GM23338 (cell line): ENCODE measurements at regions not wholly inside any gene's neighbourhood (a gene's known extent, or its start where the extent isn't known, plus 50 kb on each side); places are given as distances from the start of the nearest gene placed in this dataset.

Source experiments
- ATAC-seq: fragments of 200-7000 bp; cut with Tn5 transposase; 3 replicates; pipeline ENCODE4 v1.9.1; 2020
- DNase-seq: peaks from one replicate; pipeline ENCODE4 v3.0.0-alpha.2; 2015; ENCODE audit warnings: low spot score
- H2AFZ ChIP-seq: fragments of 200-600 bp; sonication (generic); 2 replicates; pipeline ENCODE4 v1.8.0; 2016; ENCODE audit warnings: antibody characterized with exemption, mild to moderate bottlenecking, moderate library complexity
- H3F3A ChIP-seq: fragments of 200-600 bp; sonication (generic); replicated peaks from 2 replicates; pipeline ENCODE4 v1.8.0; 2017; ENCODE audit warnings: antibody characterized with exemption, mixed run types, low read depth
- H3K27ac ChIP-seq: fragments of 200-600 bp; sonication (generic); 2 replicates; pipeline ENCODE4 v1.6.1; 2016; ENCODE audit warnings: low read depth
- H3K27me3 ChIP-seq: fragments of 200-600 bp; sonication (generic); 2 replicates; pipeline ENCODE4 v1.8.0; 2016; ENCODE audit warnings: mild to moderate bottlenecking, mixed run types, moderate library complexity; ENCODE audit not compliant: insufficient read depth
- H3K36me3 ChIP-seq: fragments of 200-600 bp; sonication (generic); 2 replicates; pipeline ENCODE4 v1.8.0; 2016; ENCODE audit warnings: mild to moderate bottlenecking; ENCODE audit not compliant: insufficient read depth
- H3K4me1 ChIP-seq: fragments of 200-600 bp; sonication (generic); 2 replicates; pipeline ENCODE4 v1.8.0; 2016; ENCODE audit warnings: mild to moderate bottlenecking, moderate library complexity; ENCODE audit not compliant: insufficient read depth
- H3K4me2 ChIP-seq: fragments of 200-600 bp; sonication (generic); 2 replicates; pipeline ENCODE4 v1.7.1; 2017; ENCODE audit warnings: mixed run types
- H3K4me3 ChIP-seq: fragments of 200-600 bp; sonication (generic); 2 replicates; pipeline ENCODE4 v1.6.1; 2016; ENCODE audit warnings: mixed run types
- H3K79me2 ChIP-seq: fragments of 200-600 bp; sonication (generic); replicated peaks from 2 replicates; pipeline ENCODE4 v1.8.0; 2017; ENCODE audit warnings: mild to moderate bottlenecking; ENCODE audit not compliant: insufficient read depth
- H3K9me2 ChIP-seq: fragments of 200-600 bp; sonication (generic); 2 replicates; pipeline ENCODE4 v1.8.0; 2017; ENCODE audit not compliant: insufficient read depth
- H4K20me1 ChIP-seq: fragments of 200-600 bp; sonication (generic); replicated peaks from 2 replicates; pipeline ENCODE4 v1.8.0; 2017; ENCODE audit warnings: mild to moderate bottlenecking; ENCODE audit not compliant: insufficient read depth
- H3K27ac Mint-ChIP-seq: 2 replicates; pipeline ENCODE4 v1.8.0; 2020; ENCODE audit warnings: inconsistent platforms, mild to moderate bottlenecking, moderate library complexity, mixed read lengths
- H3K27me3 Mint-ChIP-seq: 3 replicates; pipeline ENCODE4 v1.8.0; 2022; ENCODE audit warnings: low read depth, mild to moderate bottlenecking, moderate library complexity, mixed read lengths, inconsistent platforms; ENCODE audit not compliant: insufficient read depth, poor library complexity
- H3K36me3 Mint-ChIP-seq: 3 replicates; pipeline ENCODE4 v1.8.0; 2021; ENCODE audit warnings: low read depth, mild to moderate bottlenecking, inconsistent platforms, moderate library complexity, mixed read lengths
- H3K4me1 Mint-ChIP-seq: 3 replicates; pipeline ENCODE4 v1.8.0; 2020; ENCODE audit warnings: mild to moderate bottlenecking, inconsistent platforms, mixed read lengths
- H3K4me3 Mint-ChIP-seq: 3 replicates; pipeline ENCODE4 v1.8.0; 2021; ENCODE audit warnings: moderate library complexity, mild to moderate bottlenecking, inconsistent platforms, mixed read lengths
- H3K9me3 Mint-ChIP-seq: 3 replicates; pipeline ENCODE4 v1.8.0; 2020; ENCODE audit warnings: moderate library complexity, mild to moderate bottlenecking, inconsistent platforms, mixed read lengths
- CREB1 ChIP-seq: fragments of 250-450 bp; sonication (Bioruptor Pico); IDR thresholded peaks from 2 replicates; pipeline ENCODE4 v1.5.0; 2020; ENCODE audit warnings: low read depth, mild to moderate bottlenecking, moderate library complexity
- ETS1 ChIP-seq: IDR thresholded peaks from 2 replicates; pipeline ENCODE4 v1.6.1; 2016; ENCODE audit warnings: antibody characterized with exemption
- EZH2 ChIP-seq: fragments of 200-600 bp; sonication (generic); IDR thresholded peaks from one replicate; pipeline ENCODE4 v1.8.0; 2017; ENCODE audit warnings: antibody characterized with exemption, mild to moderate bottlenecking, low read depth; ENCODE audit not compliant: unreplicated experiment
- EZH2phosphoT487 ChIP-seq: fragments of 200-600 bp; sonication (generic); IDR thresholded peaks from one replicate; pipeline ENCODE4 v1.8.1; 2018; ENCODE audit warnings: antibody characterized with exemption; ENCODE audit not compliant: unreplicated experiment
- NANOG ChIP-seq: IDR thresholded peaks from 2 replicates; pipeline ENCODE4 v1.6.1; 2016; ENCODE audit warnings: antibody characterized with exemption, borderline replicate concordance
- STAT1 ChIP-seq: IDR thresholded peaks from one replicate; pipeline ENCODE4 v1.6.1; 2016; ENCODE audit warnings: antibody characterized with exemption; ENCODE audit not compliant: unreplicated experiment
- ZNF114 ChIP-seq: fragments of 250-450 bp; sonication (Bioruptor Pico); IDR thresholded peaks from 2 replicates; pipeline ENCODE4 v1.5.0; 2020; ENCODE audit warnings: mild to moderate bottlenecking, moderate library complexity
- TF ChIP-seq, protein P1 (sequence below): IDR thresholded peaks from one replicate; pipeline ENCODE4 v1.6.1; 2018; ENCODE audit warnings: antibody characterized with exemption; ENCODE audit not compliant: unreplicated experiment
- TF ChIP-seq, protein P2 (sequence below), 2 experiments: fragments of 200-600 bp in 1 of 2; sonication (generic) in 1 of 2; conservative IDR thresholded peaks; 2 replicates each; pipeline versions ENCODE4 v1.5.1 to v1.6.1; 2016 to 2017; ENCODE audit warnings: antibody characterized with exemption in 2 of 2, low read depth in 2 of 2, mild to moderate bottlenecking in 2 of 2, moderate library complexity in 1 of 2
- TF ChIP-seq, protein P3 (sequence below): fragments of 250-450 bp; sonication (Bioruptor Pico); IDR thresholded peaks from 2 replicates; pipeline ENCODE4 v1.5.0; 2020; ENCODE audit warnings: mild to moderate bottlenecking, moderate library complexity

- TF ChIP-seq EZH2: no peak
- TF ChIP-seq ETS1: no peak
- no peak for TF ChIP-seq CREB1
Observed at GRCh38 chr2:194769030-194769429, 888.0 kb upstream of the SLC39A10 start (continued).

DNA sequence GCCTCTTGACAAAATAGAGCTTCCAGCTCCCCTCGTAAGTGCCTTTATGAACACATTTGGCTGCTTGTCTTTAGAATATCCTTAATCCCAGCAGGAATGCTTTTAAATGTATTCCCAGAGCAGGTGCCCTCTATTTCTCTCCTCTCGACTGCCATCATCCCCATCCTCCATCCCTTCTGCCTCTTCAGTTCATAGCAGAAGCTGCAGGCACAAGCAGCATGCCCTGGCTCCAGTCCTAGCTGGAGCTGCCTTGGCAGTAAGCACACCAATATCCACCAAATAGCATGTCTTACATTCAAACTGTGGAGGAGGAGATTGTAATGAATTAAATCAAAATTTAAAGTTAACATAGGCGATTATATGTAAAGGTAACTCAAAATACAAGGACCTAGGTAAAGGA, 891.3 kb upstream of the SLC39A10 start:
- H3K79me2 ChIP-seq: no peaks in the 10 kb centered on the region
- H3F3A ChIP-seq: no peaks in the 10 kb centered on the region
- H3K4me3 ChIP-seq: no peak overlapping the region
- H3K9me2 ChIP-seq: peaks cover 5% of the 10 kb centered on the region; the same call in 1 of the 2 replicates
- H3K36me3 ChIP-seq: no peaks in the 10 kb centered on the region
- H2AFZ ChIP-seq: no peak overlapping the region
- H4K20me1 ChIP-seq: no peaks in the 10 kb centered on the region
- no peaks in the 10 kb centered on the region for H3K4me1 ChIP-seq
- ATAC-seq: peak; percentile 56; the same call in 2 of the 3 replicates
- no peak overlapping the region for H3K4me3 Mint-ChIP-seq
- H3K27me3 Mint-ChIP-seq: no peaks in the 10 kb centered on the region
- peaks cover 2% of the 10 kb centered on the region; the same call in 1 of the 3 replicates for H3K9me3 Mint-ChIP-seq
- no peak overlapping the region for H3K27ac Mint-ChIP-seq
- TF ChIP-seq STAT1: no peak
- TF ChIP-seq, protein P1, sequence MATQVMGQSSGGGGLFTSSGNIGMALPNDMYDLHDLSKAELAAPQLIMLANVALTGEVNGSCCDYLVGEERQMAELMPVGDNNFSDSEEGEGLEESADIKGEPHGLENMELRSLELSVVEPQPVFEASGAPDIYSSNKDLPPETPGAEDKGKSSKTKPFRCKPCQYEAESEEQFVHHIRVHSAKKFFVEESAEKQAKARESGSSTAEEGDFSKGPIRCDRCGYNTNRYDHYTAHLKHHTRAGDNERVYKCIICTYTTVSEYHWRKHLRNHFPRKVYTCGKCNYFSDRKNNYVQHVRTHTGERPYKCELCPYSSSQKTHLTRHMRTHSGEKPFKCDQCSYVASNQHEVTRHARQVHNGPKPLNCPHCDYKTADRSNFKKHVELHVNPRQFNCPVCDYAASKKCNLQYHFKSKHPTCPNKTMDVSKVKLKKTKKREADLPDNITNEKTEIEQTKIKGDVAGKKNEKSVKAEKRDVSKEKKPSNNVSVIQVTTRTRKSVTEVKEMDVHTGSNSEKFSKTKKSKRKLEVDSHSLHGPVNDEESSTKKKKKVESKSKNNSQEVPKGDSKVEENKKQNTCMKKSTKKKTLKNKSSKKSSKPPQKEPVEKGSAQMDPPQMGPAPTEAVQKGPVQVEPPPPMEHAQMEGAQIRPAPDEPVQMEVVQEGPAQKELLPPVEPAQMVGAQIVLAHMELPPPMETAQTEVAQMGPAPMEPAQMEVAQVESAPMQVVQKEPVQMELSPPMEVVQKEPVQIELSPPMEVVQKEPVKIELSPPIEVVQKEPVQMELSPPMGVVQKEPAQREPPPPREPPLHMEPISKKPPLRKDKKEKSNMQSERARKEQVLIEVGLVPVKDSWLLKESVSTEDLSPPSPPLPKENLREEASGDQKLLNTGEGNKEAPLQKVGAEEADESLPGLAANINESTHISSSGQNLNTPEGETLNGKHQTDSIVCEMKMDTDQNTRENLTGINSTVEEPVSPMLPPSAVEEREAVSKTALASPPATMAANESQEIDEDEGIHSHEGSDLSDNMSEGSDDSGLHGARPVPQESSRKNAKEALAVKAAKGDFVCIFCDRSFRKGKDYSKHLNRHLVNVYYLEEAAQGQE: no peak
- TF ChIP-seq EZH2: no peak
- no peak for TF ChIP-seq ZNF114 (CRISPR knock-in tag)
- TF ChIP-seq CREB1: no peak
- no peak for TF ChIP-seq EZH2phosphoT487
- TF ChIP-seq ETS1: no peak
- TF ChIP-seq, protein P2, sequence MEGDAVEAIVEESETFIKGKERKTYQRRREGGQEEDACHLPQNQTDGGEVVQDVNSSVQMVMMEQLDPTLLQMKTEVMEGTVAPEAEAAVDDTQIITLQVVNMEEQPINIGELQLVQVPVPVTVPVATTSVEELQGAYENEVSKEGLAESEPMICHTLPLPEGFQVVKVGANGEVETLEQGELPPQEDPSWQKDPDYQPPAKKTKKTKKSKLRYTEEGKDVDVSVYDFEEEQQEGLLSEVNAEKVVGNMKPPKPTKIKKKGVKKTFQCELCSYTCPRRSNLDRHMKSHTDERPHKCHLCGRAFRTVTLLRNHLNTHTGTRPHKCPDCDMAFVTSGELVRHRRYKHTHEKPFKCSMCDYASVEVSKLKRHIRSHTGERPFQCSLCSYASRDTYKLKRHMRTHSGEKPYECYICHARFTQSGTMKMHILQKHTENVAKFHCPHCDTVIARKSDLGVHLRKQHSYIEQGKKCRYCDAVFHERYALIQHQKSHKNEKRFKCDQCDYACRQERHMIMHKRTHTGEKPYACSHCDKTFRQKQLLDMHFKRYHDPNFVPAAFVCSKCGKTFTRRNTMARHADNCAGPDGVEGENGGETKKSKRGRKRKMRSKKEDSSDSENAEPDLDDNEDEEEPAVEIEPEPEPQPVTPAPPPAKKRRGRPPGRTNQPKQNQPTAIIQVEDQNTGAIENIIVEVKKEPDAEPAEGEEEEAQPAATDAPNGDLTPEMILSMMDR (conservative IDR thresholded peaks at IDR 0.05; ENCODE audit: low read depth in 2 of 2): no peak
- no peak for TF ChIP-seq NANOG
- TF ChIP-seq, protein P3, sequence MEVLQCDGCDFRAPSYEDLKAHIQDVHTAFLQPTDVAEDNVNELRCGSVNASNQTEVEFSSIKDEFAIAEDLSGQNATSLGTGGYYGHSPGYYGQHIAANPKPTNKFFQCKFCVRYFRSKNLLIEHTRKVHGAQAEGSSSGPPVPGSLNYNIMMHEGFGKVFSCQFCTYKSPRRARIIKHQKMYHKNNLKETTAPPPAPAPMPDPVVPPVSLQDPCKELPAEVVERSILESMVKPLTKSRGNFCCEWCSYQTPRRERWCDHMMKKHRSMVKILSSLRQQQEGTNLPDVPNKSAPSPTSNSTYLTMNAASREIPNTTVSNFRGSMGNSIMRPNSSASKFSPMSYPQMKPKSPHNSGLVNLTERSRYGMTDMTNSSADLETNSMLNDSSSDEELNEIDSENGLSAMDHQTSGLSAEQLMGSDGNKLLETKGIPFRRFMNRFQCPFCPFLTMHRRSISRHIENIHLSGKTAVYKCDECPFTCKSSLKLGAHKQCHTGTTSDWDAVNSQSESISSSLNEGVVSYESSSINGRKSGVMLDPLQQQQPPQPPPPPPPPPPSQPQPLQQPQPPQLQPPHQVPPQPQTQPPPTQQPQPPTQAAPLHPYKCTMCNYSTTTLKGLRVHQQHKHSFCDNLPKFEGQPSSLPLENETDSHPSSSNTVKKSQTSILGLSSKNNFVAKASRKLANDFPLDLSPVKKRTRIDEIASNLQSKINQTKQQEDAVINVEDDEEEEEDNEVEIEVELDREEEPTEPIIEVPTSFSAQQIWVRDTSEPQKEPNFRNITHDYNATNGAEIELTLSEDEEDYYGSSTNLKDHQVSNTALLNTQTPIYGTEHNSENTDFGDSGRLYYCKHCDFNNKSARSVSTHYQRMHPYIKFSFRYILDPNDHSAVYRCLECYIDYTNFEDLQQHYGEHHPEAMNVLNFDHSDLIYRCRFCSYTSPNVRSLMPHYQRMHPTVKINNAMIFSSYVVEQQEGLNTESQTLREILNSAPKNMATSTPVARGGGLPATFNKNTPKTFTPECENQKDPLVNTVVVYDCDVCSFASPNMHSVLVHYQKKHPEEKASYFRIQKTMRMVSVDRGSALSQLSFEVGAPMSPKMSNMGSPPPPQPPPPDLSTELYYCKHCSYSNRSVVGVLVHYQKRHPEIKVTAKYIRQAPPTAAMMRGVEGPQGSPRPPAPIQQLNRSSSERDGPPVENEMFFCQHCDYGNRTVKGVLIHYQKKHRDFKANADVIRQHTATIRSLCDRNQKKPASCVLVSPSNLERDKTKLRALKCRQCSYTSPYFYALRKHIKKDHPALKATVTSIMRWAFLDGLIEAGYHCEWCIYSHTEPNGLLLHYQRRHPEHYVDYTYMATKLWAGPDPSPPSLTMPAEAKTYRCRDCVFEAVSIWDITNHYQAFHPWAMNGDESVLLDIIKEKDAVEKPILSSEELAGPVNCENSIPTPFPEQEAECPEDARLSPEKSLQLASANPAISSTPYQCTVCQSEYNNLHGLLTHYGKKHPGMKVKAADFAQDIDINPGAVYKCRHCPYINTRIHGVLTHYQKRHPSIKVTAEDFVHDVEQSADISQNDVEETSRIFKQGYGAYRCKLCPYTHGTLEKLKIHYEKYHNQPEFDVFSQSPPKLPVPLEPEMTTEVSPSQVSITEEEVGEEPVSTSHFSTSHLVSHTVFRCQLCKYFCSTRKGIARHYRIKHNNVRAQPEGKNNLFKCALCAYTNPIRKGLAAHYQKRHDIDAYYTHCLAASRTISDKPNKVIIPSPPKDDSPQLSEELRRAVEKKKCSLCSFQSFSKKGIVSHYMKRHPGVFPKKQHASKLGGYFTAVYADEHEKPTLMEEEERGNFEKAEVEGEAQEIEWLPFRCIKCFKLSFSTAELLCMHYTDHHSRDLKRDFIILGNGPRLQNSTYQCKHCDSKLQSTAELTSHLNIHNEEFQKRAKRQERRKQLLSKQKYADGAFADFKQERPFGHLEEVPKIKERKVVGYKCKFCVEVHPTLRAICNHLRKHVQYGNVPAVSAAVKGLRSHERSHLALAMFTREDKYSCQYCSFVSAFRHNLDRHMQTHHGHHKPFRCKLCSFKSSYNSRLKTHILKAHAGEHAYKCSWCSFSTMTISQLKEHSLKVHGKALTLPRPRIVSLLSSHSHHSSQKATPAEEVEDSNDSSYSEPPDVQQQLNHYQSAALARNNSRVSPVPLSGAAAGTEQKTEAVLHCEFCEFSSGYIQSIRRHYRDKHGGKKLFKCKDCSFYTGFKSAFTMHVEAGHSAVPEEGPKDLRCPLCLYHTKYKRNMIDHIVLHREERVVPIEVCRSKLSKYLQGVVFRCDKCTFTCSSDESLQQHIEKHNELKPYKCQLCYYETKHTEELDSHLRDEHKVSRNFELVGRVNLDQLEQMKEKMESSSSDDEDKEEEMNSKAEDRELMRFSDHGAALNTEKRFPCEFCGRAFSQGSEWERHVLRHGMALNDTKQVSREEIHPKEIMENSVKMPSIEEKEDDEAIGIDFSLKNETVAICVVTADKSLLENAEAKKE (CRISPR knock-in tag): no peak
- H3K27ac ChIP-seq: no peak overlapping the region
- H3K4me1 Mint-ChIP-seq: peaks cover 3% of the 10 kb centered on the region; the same call in 1 of the 3 replicates
- peak; percentile 11 for DNase-seq
- H3K27me3 ChIP-seq: no peaks in the 10 kb centered on the region
- H3K4me2 ChIP-seq: no peak overlapping the region
- H3K36me3 Mint-ChIP-seq: no peaks in the 10 kb centered on the region
